Erythroblast (primary cell): ENCODE measurements at regions not wholly inside any gene's neighbourhood (a gene's known extent, or its start where the extent isn't known, plus 50 kb on each side); places are given as distances from the start of the nearest gene placed in this dataset.

Experiments
- GATA1 ChIP-seq: IDR thresholded peaks from 2 replicates; pipeline ENCODE4 v1.6.1; 2011; ENCODE audit warnings: low read depth, mild to moderate bottlenecking, control low read depth, low read length, moderate library complexity
- POLR2A ChIP-seq: IDR thresholded peaks from 2 replicates; pipeline ENCODE4 v1.6.1; 2011; ENCODE audit warnings: mild to moderate bottlenecking, low read length

- no peak for TF ChIP-seq POLR2A
- TF ChIP-seq GATA1, result no peak
Observed at GRCh38 chr4:126267689-126268088, 952.9 kb downstream of the FAT4 start.
